Pancreas (tissue), 10 donors: ENCODE measurements at regions not wholly inside any gene's neighbourhood (a gene's known extent, or its start where the extent isn't known, plus 50 kb on each side); places are given as distances from the start of the nearest gene placed in this dataset.

ENCODE experiments used
- ATAC-seq, 4 donors: fragments of 200-7000 bp; cut with Tn5 transposase; one replicate each; pipeline versions ENCODE4 v1.8.0 to v1.9.1; 2020; ENCODE audit warnings: mild to moderate bottlenecking in 4 of 4, moderate library complexity in 4 of 4
- DNase-seq, 6 donors: peaks; one replicate each; pipeline ENCODE4 v3.0.0-alpha.2; 2020
- FAIRE-seq: peaks from 2 replicates; lab custom pipeline; 2012; peaks lifted over from hg19 to GRCh38; lab: Jason Lieb, UNC
- H3K27ac ChIP-seq, 4 donors: fragments of 200-600 bp; sonication (generic); 1 replicate in 3 of 4; 2 replicates in 1 of 4; pipeline versions ENCODE4 v1.5.0 to v1.8.0; 2020
- H3K27me3 ChIP-seq, 4 donors: fragments of 200-600 bp; one replicate each; pipeline ENCODE4 v1.8.0; 2021
- H3K36me3 ChIP-seq, 3 donors: fragments of 200-600 bp; sonication (generic) in 1 of 3; one replicate each; pipeline versions ENCODE4 v1.5.0 to v1.8.0; 2020 to 2021
- H3K4me1 ChIP-seq, 3 donors: fragments of 200-600 bp; one replicate each; pipeline ENCODE4 v1.8.0; 2021
- H3K4me3 ChIP-seq, 4 donors: fragments of 200-600 bp; sonication (generic) in 2 of 4; one replicate each; pipeline versions ENCODE4 v1.5.0 to v1.8.0; 2020 to 2021
- H3K9me3 ChIP-seq, 4 donors: fragments of 200-600 bp; one replicate each; pipeline ENCODE4 v1.8.0; 2021
- CTCF ChIP-seq, 4 donors: fragments of 200-600 bp; sonication (generic) in 3 of 4; IDR thresholded peaks; one replicate each; pipeline versions ENCODE4 v1.5.0 to v1.8.0; 2021; ENCODE audit warnings: antibody characterized with exemption in 4 of 4
- WGBS, 2 donors: extraction: QIAGEN DNeasy Blood & Tissue Kit; methylation state at CpG; one replicate each; pipeline ENCODE4 v1.1.7; 2013; 5-methylcytosine and 5-hydroxymethylcytosine counted together
- intact Hi-C, 3 donors: fragments of 100-400 bp; cut with DNase I; formaldehyde crosslinking; loops; one replicate each; pipeline versions ENCODE4 v1.11.1 to v1.14.2; 2022
- donor health status: healthy with polysubstance abuse.
- donor health status: DM: no; HTN: no; CAD: no; lungs with moderate emphysema.
- donor health status: DM: no; HTN: no; CAD: no.
- donor health status: control.
- donor health status: control.
- donor health status: Bipolar disorder and iron deficiency.
- donor health status: DM: yes; HTN: yes; CAD: no.
- donor health status: DM: no; HTN: no; CAD: no.
- donor health status: DM: no; HTN: no; CAD: no.
- donor health status: DM: yes; HTN: yes; CAD: no.

- no peak for ATAC-seq
- no peak overlapping the region for H3K27ac ChIP-seq
- H3K4me3 ChIP-seq = no peak overlapping the region
- intact Hi-C loops = no loop called here
- H3K9me3 ChIP-seq = no peaks in the 10 kb centered on the region
- DNase-seq = no peak
- H3K27me3 ChIP-seq = no peaks in the 10 kb centered on the region
- WGBS, 2 donors = 66 to 76% methylated on average over 6 of the region's 6 CpGs
- no peaks in the 10 kb centered on the region for H3K36me3 ChIP-seq
- no peak for FAIRE-seq
- TF ChIP-seq CTCF (IDR thresholded peaks at IDR 0.05) = no peak
- no peaks in the 10 kb centered on the region for H3K4me1 ChIP-seq
Measured at GRCh38 chr16:17635183-17635582, 164.4 kb upstream of the XYLT1 start.

- Histone ChIP-seq H3K4me3 (no peak overlapping the region), H3K4me1 (no peaks in the 10 kb centered on the region), H3K9me3 (no peaks in the 10 kb centered on the region), H3K36me3 (no peaks in the 10 kb centered on the region), H3K27ac (no peak overlapping the region), H3K27me3 (no peaks in the 10 kb centered on the region)
- no peak for DNase-seq
- 39 to 46% methylated on average over 8 of the region's 8 CpGs for WGBS, 2 donors
- intact Hi-C loops = no loop called here
- no peak for FAIRE-seq
- TF ChIP-seq CTCF (IDR thresholded peaks at IDR 0.05) = no peak
- no peak for ATAC-seq
Measured at GRCh38 chr16:17633181-17633951, 162.6 kb upstream of the XYLT1 start.

- intact Hi-C loops = no loop called here
- 48 to 52% methylated on average over 8 of the region's 8 CpGs for WGBS, 2 donors
- no peak for TF ChIP-seq CTCF (IDR thresholded peaks at IDR 0.05)
Measured at GRCh38 chr16:17632667-17633066, 161.9 kb upstream of the XYLT1 start.

GRCh38 chr16:17629936-17630335 is 159.2 kb upstream of the XYLT1 start:
- DNase-seq = no peak
- Histone ChIP-seq H3K4me1 (no peaks in the 10 kb centered on the region), H3K9me3 (no peaks in the 10 kb centered on the region), H3K4me3 (no peak overlapping the region), H3K27me3 (no peaks in the 10 kb centered on the region), H3K27ac (no peak overlapping the region), H3K36me3 (no peaks in the 10 kb centered on the region)
- no peak for FAIRE-seq
- WGBS, 2 donors = 55 to 65% methylated on average over 5 of the region's 5 CpGs
- no peak for TF ChIP-seq CTCF (IDR thresholded peaks at IDR 0.05)
- ATAC-seq = no peak
- intact Hi-C loops = no loop called here

More at GRCh38 chr16:17632667-17633066, 161.9 kb upstream of the XYLT1 start:
- no peak overlapping the region for H3K27ac ChIP-seq
- H3K9me3 ChIP-seq = no peaks in the 10 kb centered on the region
- no peaks in the 10 kb centered on the region for H3K4me1 ChIP-seq
- no peak for FAIRE-seq
- no peaks in the 10 kb centered on the region for H3K36me3 ChIP-seq
- ATAC-seq = no peak
- no peaks in the 10 kb centered on the region for H3K27me3 ChIP-seq
- no peak overlapping the region for H3K4me3 ChIP-seq
- no peak for DNase-seq

- WGBS, 2 donors = 16 to 22% methylated on average over 1 of the region's 1 CpG
- Histone ChIP-seq H3K9me3 (no peaks in the 10 kb centered on the region), H3K4me3 (no peak overlapping the region), H3K27me3 (no peaks in the 10 kb centered on the region), H3K27ac (no peak overlapping the region), H3K36me3 (no peaks in the 10 kb centered on the region), H3K4me1 (no peaks in the 10 kb centered on the region)
- TF ChIP-seq CTCF (IDR thresholded peaks at IDR 0.05) = no peak
- FAIRE-seq (no peak), ATAC-seq (no peak), DNase-seq (no peak)
- intact Hi-C loops = no loop called here
Measured at GRCh38 chr16:17628983-17629382, 158.2 kb upstream of the XYLT1 start.
